Stomach (tissue), 4 donors: ENCODE measurements at regions not wholly inside any gene's neighbourhood (a gene's known extent, or its start where the extent isn't known, plus 50 kb on each side); places are given as distances from the start of the nearest gene placed in this dataset.

ENCODE experiments used
- CTCF ChIP-seq, 7 experiments: fragments of 450-650 bp in 4 of 7; fragments of 200-600 bp in 3 of 7; sonication (generic) in 3 of 7; IDR thresholded peaks; one replicate each; pipeline ENCODE4 v1.5.1; 2016 to 2019; ENCODE audit warnings: antibody characterized with exemption in 7 of 7, control low read depth in 2 of 7, mild to moderate bottlenecking in 1 of 7
- POLR2A ChIP-seq, 4 donors: fragments of 450-650 bp; IDR thresholded peaks; one replicate each; pipeline ENCODE4 v1.6.1; 2016; ENCODE audit warnings: antibody characterized with exemption in 4 of 4, control low read depth in 2 of 4, mild to moderate bottlenecking in 1 of 4, moderate library complexity in 1 of 4
- POLR2AphosphoS5 ChIP-seq, 3 donors: sonication (generic); formaldehyde crosslinking; IDR thresholded peaks; one replicate each; pipeline ENCODE4 v1.6.1; 2016; ENCODE audit warnings: antibody characterized with exemption in 3 of 3

- TF ChIP-seq CTCF (IDR thresholded peaks at IDR 0.05) (no peak), POLR2A (IDR thresholded peaks at IDR 0.05) (no peak), POLR2AphosphoS5 (IDR thresholded peaks at IDR 0.05) (no peak)
Observed at GRCh38 chr2:118627156-118627555, 220.3 kb downstream of the EN1 start.
